K562 (cell line): ENCODE measurements at regions not wholly inside any gene's neighbourhood (a gene's known extent, or its start where the extent isn't known, plus 50 kb on each side); places are given as distances from the start of the nearest gene placed in this dataset.

Experiments used
- ATAC-seq: fragments of 200-7000 bp; cut with Tn5 transposase; 3 replicates; pipeline ENCODE4 v1.9.1; 2020; ENCODE audit warnings: moderate library complexity
- BruUV-seq: library from RNA; stranded (reverse); fragments of 400-500 nt; replicated peaks from 2 replicates; lab custom pipeline; 2021; lab: Mats Ljungman, UMichigan
- CTCF ChIA-PET: fragments of 300-600 bp; formaldehyde crosslinking; extraction: SDS; loops from one replicate; lab custom pipeline; 2021; ENCODE audit warnings: low intra/inter-chr PET ratio; lab: Yijun Ruan, JAX
- POLR2A ChIA-PET: fragments of 300-600, 350-650 bp; sonication (Branson Sonifier 250); formaldehyde crosslinking; extraction: SDS; loops from one replicate; lab custom pipeline; 2021; ENCODE audit warnings: antibody characterized with exemption, inconsistent platforms; lab: Yijun Ruan, JAX
- DNase-seq, 4 experiments: peaks; one replicate each; pipeline versions ENCODE4 v3.0.0 to v3.0.0-alpha.2; 2011 to 2018; ENCODE audit warnings: low spot score in 3 of 4, mixed read lengths in 3 of 4; ENCODE audit errors: extremely low read depth in 1 of 4
- FAIRE-seq: peaks from 2 replicates; lab custom pipeline; 2011; peaks lifted over from hg19 to GRCh38; lab: Jason Lieb, UNC
- H2AFZ ChIP-seq: 2 replicates; pipeline ENCODE4 v1.6.0; 2011; ENCODE audit warnings: low read depth, low read length, control low read depth, inconsistent platforms
- H3K27ac ChIP-seq: fragments of 200-600 bp; 3 replicates; pipeline ENCODE4 v1.8.0; 2011; ENCODE audit warnings: low read depth, mild to moderate bottlenecking, control low read depth, inconsistent platforms, low read length, moderate library complexity, mixed read lengths; ENCODE audit errors: extremely low read depth
- H3K27me3 ChIP-seq, 2 experiments: fragments of 300-600 bp in 1 of 2; 2 replicates in 1 of 2; 3 replicates in 1 of 2; pipeline versions ENCODE4 v1.6.0 to v1.8.0; 2011; ENCODE audit warnings: inconsistent platforms in 2 of 2, low read length in 2 of 2, mild to moderate bottlenecking in 1 of 2, mixed read lengths in 1 of 2, moderate library complexity in 1 of 2; ENCODE audit not compliant: control insufficient read depth in 2 of 2, insufficient read depth in 2 of 2
- H3K36me3 ChIP-seq: fragments of 300-600 bp; 3 replicates; pipeline ENCODE4 v1.8.0; 2011; ENCODE audit warnings: mild to moderate bottlenecking, low read length, inconsistent platforms; ENCODE audit not compliant: control insufficient read depth, insufficient read depth
- H3K4me1 ChIP-seq, 2 experiments: fragments of 200-600 bp in 1 of 2; replicated peaks in 1 of 2; 2 replicates in 1 of 2; 3 replicates in 1 of 2; pipeline versions ENCODE4 v1.5.1 to v1.8.0; 2011; ENCODE audit warnings: inconsistent platforms in 2 of 2, low read length in 2 of 2, mild to moderate bottlenecking in 1 of 2, mixed read lengths in 1 of 2, moderate library complexity in 1 of 2; ENCODE audit not compliant: control insufficient read depth in 2 of 2, insufficient read depth in 2 of 2
- H3K4me2 ChIP-seq: 2 replicates; pipeline ENCODE4 v1.6.1; 2011; ENCODE audit warnings: low read length, control low read depth, inconsistent platforms, mixed read lengths; ENCODE audit not compliant: insufficient read depth
- H3K4me3 ChIP-seq: fragments of 200-600 bp; sonication (generic), shearing (Covaris generic); 2 replicates; pipeline ENCODE4 v1.5.1; 2016; ENCODE audit warnings: control low read depth, inconsistent platforms
- H3K79me2 ChIP-seq: fragments of 200-600 bp; 3 replicates; pipeline ENCODE4 v1.8.0; 2011; ENCODE audit warnings: low read length, inconsistent platforms; ENCODE audit not compliant: control insufficient read depth, insufficient read depth
- H3K9ac ChIP-seq, 2 experiments: 2 replicates each; pipeline versions ENCODE4 v1.6.0 to v1.6.1; 2011; ENCODE audit warnings: low read depth in 2 of 2, low read length in 2 of 2, control low read depth in 1 of 2, inconsistent platforms in 1 of 2, mild to moderate bottlenecking in 1 of 2, mixed read lengths in 1 of 2; ENCODE audit not compliant: insufficient read depth in 1 of 2
- H3K9me1 ChIP-seq: one replicate; pipeline ENCODE4 v1.6.0; 2011; ENCODE audit warnings: inconsistent platforms, mild to moderate bottlenecking, low read length, moderate library complexity; ENCODE audit not compliant: control insufficient read depth, insufficient read depth
- H3K9me3 ChIP-seq: replicated peaks from 2 replicates; pipeline ENCODE4 v1.5.1; 2011; ENCODE audit warnings: low read depth, low read length, inconsistent platforms; ENCODE audit not compliant: control insufficient read depth, insufficient read depth
- H4K20me1 ChIP-seq: replicated peaks from 2 replicates; pipeline ENCODE4 v1.6.1; 2011; ENCODE audit warnings: low read length, inconsistent platforms, mixed read lengths; ENCODE audit not compliant: control insufficient read depth, insufficient read depth
- DDX20 ChIP-seq: fragments of 450-650 bp; IDR thresholded peaks from 2 replicates; pipeline ENCODE4 v1.6.1; 2016; ENCODE audit warnings: missing genetic modification characterization, low read depth, mild to moderate bottlenecking, missing compliant biosample characterization, moderate library complexity
- DPF2 ChIP-seq: fragments of 450-650 bp; IDR thresholded peaks from 2 replicates; pipeline ENCODE4 v1.6.1; 2016
- ESRRA ChIP-seq: fragments of 450-650 bp; IDR thresholded peaks from 2 replicates; pipeline ENCODE4 v1.6.1; 2014; ENCODE audit warnings: low read depth, mild to moderate bottlenecking, moderate library complexity, borderline replicate concordance
- FUS ChIP-seq: fragments of 200-400 bp; formaldehyde crosslinking; optimal IDR thresholded peaks from 2 replicates; pipeline ENCODE3; 2017; ENCODE audit warnings: low read depth, low read length
- ILF3 ChIP-seq: fragments of 450-650 bp; IDR thresholded peaks from 2 replicates; pipeline ENCODE4 v1.6.1; 2018; ENCODE audit warnings: antibody characterized with exemption, mild to moderate bottlenecking, moderate library complexity, borderline replicate concordance
- MCM7 ChIP-seq, 2 experiments: fragments of 450-650 bp; IDR thresholded peaks; 2 replicates each; pipeline ENCODE4 v1.6.1; 2016 to 2018
- PHB2 ChIP-seq: fragments of 450-650 bp; IDR thresholded peaks from 2 replicates; pipeline ENCODE4 v1.6.1; 2017; ENCODE audit warnings: low read depth
- SMARCC2 ChIP-seq: fragments of 450-650 bp; IDR thresholded peaks from 2 replicates; pipeline ENCODE4 v1.6.1; 2017; ENCODE audit warnings: antibody characterized with exemption, moderate library complexity, mild to moderate bottlenecking, low read depth
- USF1 ChIP-seq: sonication (generic); formaldehyde crosslinking; IDR thresholded peaks from 2 replicates; pipeline ENCODE4 v1.9.0; 2022; ENCODE audit warnings: mild to moderate bottlenecking, missing genetic modification reagents
- ZBTB1 ChIP-seq: sonication (generic); formaldehyde crosslinking; IDR thresholded peaks from 2 replicates; pipeline ENCODE4 v1.8.1; 2023; ENCODE audit warnings: missing genetic modification reagents, low read depth, mild to moderate bottlenecking, borderline replicate concordance
- ZBTB12 ChIP-seq: fragments of 250-450 bp; sonication (Bioruptor Pico); IDR thresholded peaks from 2 replicates; pipeline ENCODE4 v1.4.0; 2020
- ZC3H4 ChIP-seq: sonication (generic); formaldehyde crosslinking; IDR thresholded peaks from 2 replicates; pipeline ENCODE4 v1.9.0; 2021; ENCODE audit warnings: missing genetic modification reagents, borderline replicate concordance
- ZC3H8 ChIP-seq: fragments of 450-650 bp; IDR thresholded peaks from 2 replicates; pipeline ENCODE4 v1.6.1; 2017
- ZKSCAN1 ChIP-seq: fragments of 150-350 bp; IDR thresholded peaks from 2 replicates; pipeline ENCODE4 v1.6.1; 2016; ENCODE audit warnings: low read depth, low read length
- ZNF134 ChIP-seq: fragments of 250-450 bp; sonication (Bioruptor Pico); conservative IDR thresholded peaks from 2 replicates; pipeline ENCODE4 v1.4.0; 2020
- ZNF707 ChIP-seq: fragments of 250-450 bp; sonication (Bioruptor Pico); conservative IDR thresholded peaks from 2 replicates; pipeline ENCODE4 v1.8.0; 2022; ENCODE audit warnings: inconsistent platforms, mild to moderate bottlenecking, moderate library complexity
- ZNF766 ChIP-seq: fragments of 200-800 bp; sonication (Bioruptor generic); conservative IDR thresholded peaks from 2 replicates; pipeline ENCODE4 v1.6.1; 2016; ENCODE audit warnings: missing genetic modification characterization, missing compliant biosample characterization
- WGBS: fragments of 100-300 bp; shearing (Covaris generic); methylation state at CpG from one replicate; pipeline ENCODE4 v1.1.6; 2016; ENCODE audit warnings: low coverage, mixed read lengths; ENCODE audit not compliant: insufficient coverage; ENCODE audit errors: missing lambda C conversion rate; 5-methylcytosine and 5-hydroxymethylcytosine counted together
- in situ Hi-C: fragments of 300-500 bp; cut with MboI; formaldehyde crosslinking; loops from 4 replicates; pipeline ENCODE4 v1.15.0; 2018; ENCODE audit warnings: inconsistent platforms, mixed read lengths
- intact Hi-C: fragments of 100-400 bp; cut with micrococcal nuclease; formaldehyde crosslinking; loops from 2 replicates; pipeline ENCODE4 v1.14.2; 2022
- TF ChIP-seq, protein P1 (sequence below), 2 experiments: fragments of 450-650 bp in 1 of 2; sonication (generic) in 1 of 2; formaldehyde crosslinking; conservative IDR thresholded peaks; 2 replicates each; pipeline versions ENCODE4 v1.4.0 to v1.8.1; 2020 to 2022; ENCODE audit warnings: mild to moderate bottlenecking in 1 of 2, missing genetic modification reagents in 1 of 2

DNA sequence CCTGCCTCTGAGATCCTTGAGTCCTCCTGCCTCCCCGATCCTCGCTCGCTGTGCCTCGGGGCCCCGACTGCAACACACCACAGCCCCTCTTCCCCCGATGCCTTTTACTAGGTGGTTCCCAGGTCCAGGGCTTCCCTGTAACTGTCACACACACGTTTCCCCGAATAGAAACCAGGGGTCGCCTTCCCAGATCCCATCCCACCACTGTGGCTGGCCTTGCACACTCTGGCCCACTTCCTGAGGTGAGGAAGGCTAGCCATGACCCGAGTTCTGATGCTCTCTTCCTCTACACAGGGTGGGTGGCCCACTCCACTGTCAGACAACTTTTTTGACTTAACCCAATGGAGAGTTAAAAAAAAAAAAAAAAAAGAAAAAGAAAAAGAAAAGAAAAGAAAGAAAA is 139.6 kb upstream of the ASB18 start (continued):
- TF ChIP-seq ESRRA: no peak
- TF ChIP-seq ZC3H8: no peak
- TF ChIP-seq MCM7 (IDR thresholded peaks at IDR 0.05): no peak
- no peak for TF ChIP-seq ZNF707 (CRISPR knock-in tag)
- no peak for TF ChIP-seq ZBTB1 (CRISPR knock-in tag)
- TF ChIP-seq DDX20 (tag): no peak
- TF ChIP-seq, all 486 proteins: peak for 0

DNA sequence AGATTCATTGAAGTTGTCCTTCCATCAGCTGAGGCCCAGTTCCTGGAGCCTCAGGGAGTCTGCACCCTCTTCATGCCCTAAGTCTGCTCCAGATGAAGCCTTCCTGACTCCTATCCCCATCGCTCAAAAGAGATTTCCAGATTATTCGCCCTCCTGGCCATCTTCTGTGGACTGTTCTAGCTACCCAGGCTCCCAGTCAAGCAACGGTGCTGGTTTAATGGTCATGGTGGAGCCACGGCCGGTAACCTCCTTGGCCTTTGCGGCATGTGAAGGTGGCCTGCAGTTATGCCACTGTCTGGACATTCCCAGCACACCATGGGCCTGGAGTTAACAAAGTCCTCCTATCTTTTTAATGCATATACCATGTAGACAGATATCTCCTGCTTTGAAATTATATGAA is 140.1 kb upstream of the ASB18 start:
- FAIRE-seq: no peak
- no peak overlapping the region for H3K27ac ChIP-seq
- no peak overlapping the region for H3K4me3 ChIP-seq
- TF ChIP-seq, protein P1, sequence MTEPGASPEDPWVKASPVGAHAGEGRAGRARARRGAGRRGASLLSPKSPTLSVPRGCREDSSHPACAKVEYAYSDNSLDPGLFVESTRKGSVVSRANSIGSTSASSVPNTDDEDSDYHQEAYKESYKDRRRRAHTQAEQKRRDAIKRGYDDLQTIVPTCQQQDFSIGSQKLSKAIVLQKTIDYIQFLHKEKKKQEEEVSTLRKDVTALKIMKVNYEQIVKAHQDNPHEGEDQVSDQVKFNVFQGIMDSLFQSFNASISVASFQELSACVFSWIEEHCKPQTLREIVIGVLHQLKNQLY (CRISPR knock-in tag; conservative IDR thresholded peaks at IDR 0.05): no peak
- no peak for TF ChIP-seq DPF2
- TF ChIP-seq ZBTB12: no peak
- no peak for TF ChIP-seq USF1 (CRISPR knock-in tag)
- no peak for TF ChIP-seq ZC3H4
- no peak for TF ChIP-seq SMARCC2
- no peak for TF ChIP-seq ZKSCAN1
- TF ChIP-seq ZNF134 (CRISPR knock-in tag): no peak
- no peak for TF ChIP-seq ZNF766 (CRISPR knock-in tag)
- no peak for TF ChIP-seq FUS
- TF ChIP-seq ILF3: no peak
- TF ChIP-seq PHB2: no peak
- WGBS: 0% methylated on average over 5 of the region's 6 CpGs
- no peak for ATAC-seq
- H3K4me1 ChIP-seq: no peaks in the 10 kb centered on the region
- no TSS peak for BruUV-seq
- H3K9ac ChIP-seq: no peak overlapping the region
- no peaks in the 10 kb centered on the region for H4K20me1 ChIP-seq
- H3K36me3 ChIP-seq: no peaks in the 10 kb centered on the region
- H3K27me3 ChIP-seq: peaks cover 4 to 26% of the 10 kb centered on the region in 2 experiments; a peak in 3 of 5 replicates
- no peaks in the 10 kb centered on the region for H3K79me2 ChIP-seq
- intact Hi-C loops (no loop called here), in situ Hi-C loops (no loop called here)
- H3K9me3 ChIP-seq: no peaks in the 10 kb centered on the region
- DNase-seq: no peak
- H3K9me1 ChIP-seq: no peaks in the 10 kb centered on the region
- ChIA-PET POLR2A (no interaction called here), CTCF (no interaction called here)
- no peak overlapping the region for H2AFZ ChIP-seq
- no peak overlapping the region for H3K4me2 ChIP-seq
